H1 (cell line): ENCODE measurements at regions not wholly inside any gene's neighbourhood (a gene's known extent, or its start where the extent isn't known, plus 50 kb on each side); places are given as distances from the start of the nearest gene placed in this dataset.

Experiments used
- BACH1 ChIP-seq: IDR thresholded peaks from 2 replicates; pipeline ENCODE4 v1.6.1; 2012; ENCODE audit warnings: low read length, improper control_type of control experiment
- CEBPB ChIP-seq: IDR thresholded peaks from 2 replicates; pipeline ENCODE4 v1.6.1; 2012; ENCODE audit warnings: low read depth, low read length
- CREB1 ChIP-seq: IDR thresholded peaks from 2 replicates; pipeline ENCODE4 v1.6.1; 2012; ENCODE audit warnings: inconsistent platforms
- CTBP2 ChIP-seq: IDR thresholded peaks from 2 replicates; pipeline ENCODE4 v1.7.0; 2011; ENCODE audit warnings: borderline replicate concordance, mild to moderate bottlenecking, moderate library complexity, mixed read lengths, low read length; ENCODE audit not compliant: insufficient read depth, insufficient read length
- CTCF ChIP-seq, 3 experiments: IDR thresholded peaks; 1 replicate in 2 of 3; 2 replicates in 1 of 3; pipeline versions ENCODE4 v1.5.1 to v1.6.1; 2011; ENCODE audit warnings: low read length in 3 of 3, mild to moderate bottlenecking in 3 of 3, inconsistent platforms in 2 of 3, low read depth in 1 of 3, moderate library complexity in 1 of 3; ENCODE audit not compliant: insufficient read depth in 1 of 3; ENCODE audit errors: control extremely low read depth in 1 of 3
- GABPA ChIP-seq: IDR thresholded peaks from 2 replicates; pipeline ENCODE4 v1.6.1; 2011; ENCODE audit warnings: mild to moderate bottlenecking, low read length, moderate library complexity, borderline replicate concordance; ENCODE audit not compliant: insufficient read depth
- JUN ChIP-seq: IDR thresholded peaks from 2 replicates; pipeline ENCODE4 v1.6.1; 2011; ENCODE audit warnings: low read depth, mild to moderate bottlenecking, improper control_type of control experiment, low read length
- MAFK ChIP-seq: IDR thresholded peaks from 2 replicates; pipeline ENCODE4 v1.6.1; 2012; ENCODE audit warnings: low read depth, mild to moderate bottlenecking, improper control_type of control experiment, low read length
- NANOG ChIP-seq: IDR thresholded peaks from 2 replicates; pipeline ENCODE4 v1.6.1; 2011; ENCODE audit warnings: low read length, low read depth, mild to moderate bottlenecking, inconsistent platforms; ENCODE audit not compliant: insufficient read depth, poor library complexity, severe bottlenecking
- POU5F1 ChIP-seq: IDR thresholded peaks from 2 replicates; pipeline ENCODE4 v1.6.1; 2011; ENCODE audit warnings: low read depth, mild to moderate bottlenecking, low read length, moderate library complexity
- RNF2 ChIP-seq: fragments of 200-900, 300-1000 bp; sonication (generic); IDR thresholded peaks from 2 replicates; pipeline ENCODE4 v1.7.1; 2016; ENCODE audit warnings: borderline replicate concordance, low read depth, mild to moderate bottlenecking, antibody characterized with exemption, low read length; ENCODE audit not compliant: poor library complexity, severe bottlenecking; ENCODE audit errors: missing control alignments
- SIN3A ChIP-seq, 2 experiments: IDR thresholded peaks in 1 of 2; conservative IDR thresholded peaks in 1 of 2; 2 replicates each; pipeline ENCODE4 v1.6.1; 2011 to 2012; ENCODE audit warnings: low read length in 2 of 2, improper control_type of control experiment in 1 of 2, low read depth in 1 of 2, mild to moderate bottlenecking in 1 of 2
- SRF ChIP-seq: IDR thresholded peaks from 2 replicates; pipeline ENCODE4 v1.6.1; 2011; ENCODE audit warnings: mild to moderate bottlenecking, low read depth, low read length, moderate library complexity
- SUZ12 ChIP-seq: fragments of 200-600 bp; sonication (generic); IDR thresholded peaks from 2 replicates; pipeline ENCODE4 v1.6.1; 2012; ENCODE audit warnings: mild to moderate bottlenecking, inconsistent platforms, low read length, moderate library complexity, mixed read lengths
- TCF12 ChIP-seq: IDR thresholded peaks from 2 replicates; pipeline ENCODE4 v1.6.1; 2011; ENCODE audit warnings: low read depth, mild to moderate bottlenecking, low read length
- TEAD4 ChIP-seq: IDR thresholded peaks from 2 replicates; pipeline ENCODE4 v1.6.1; 2012; ENCODE audit warnings: low read depth, low read length, inconsistent platforms, mixed read lengths
- TF ChIP-seq, protein P1 (sequence below): IDR thresholded peaks from 2 replicates; pipeline ENCODE4 v1.6.1; 2011; ENCODE audit warnings: low read depth, mild to moderate bottlenecking, low read length; ENCODE audit not compliant: insufficient read depth

DNA sequence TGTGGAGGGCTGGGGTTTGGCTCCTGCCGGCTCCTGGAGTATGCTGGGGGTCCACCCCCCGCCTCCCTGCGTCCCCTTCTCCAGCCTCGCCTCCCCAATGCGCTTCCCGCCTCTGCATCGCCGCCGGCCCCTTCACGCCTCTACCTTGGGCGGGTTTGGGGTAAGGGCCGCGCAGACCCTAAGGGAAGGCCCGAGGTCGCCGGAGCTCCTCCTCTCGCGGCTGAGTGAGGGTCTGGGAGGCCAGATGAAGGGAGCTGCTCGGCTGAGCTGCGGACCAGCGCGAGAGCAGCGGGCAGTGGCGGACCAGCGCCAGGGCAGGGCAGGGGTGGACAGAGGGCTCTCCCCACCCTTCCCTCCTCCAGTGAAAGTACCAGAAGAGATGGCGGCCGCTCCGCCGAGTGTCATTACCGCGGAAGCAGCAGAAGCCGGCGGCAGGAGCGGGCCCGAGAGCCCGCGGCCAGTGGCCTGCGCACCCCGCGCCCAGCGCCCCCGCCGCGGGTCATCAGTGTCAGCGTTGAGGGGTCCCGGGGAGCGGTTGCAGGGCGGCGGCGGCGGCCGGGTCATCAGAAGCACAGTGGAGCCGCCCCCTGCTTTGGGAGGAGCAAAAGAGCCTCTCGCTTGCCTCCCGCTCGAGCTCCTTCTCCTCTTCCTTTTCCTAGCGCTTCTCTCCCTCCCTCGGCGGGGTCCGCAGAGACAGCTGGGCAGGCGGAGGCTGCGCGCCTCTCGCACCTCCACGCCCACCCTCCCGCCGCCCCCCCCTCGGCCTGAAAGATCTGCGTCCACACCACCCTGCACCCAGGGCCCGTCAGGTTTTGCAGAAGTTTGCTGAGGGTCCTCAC, 255.6 kb upstream of the CADM1 start (continued):
- TF ChIP-seq SUZ12, result peak; percentile 73
- no peak for TF ChIP-seq SIN3A (conservative IDR thresholded peaks at IDR 0.05 in 1 of 2, IDR thresholded peaks at IDR 0.05 in 1 of 2; ENCODE audit: low read depth in 1 of 2, low read length in 2 of 2)
- no peak for TF ChIP-seq CEBPB
- no peak for TF ChIP-seq GABPA
- TF ChIP-seq CTBP2, result no peak
- TF ChIP-seq CREB1, result no peak
- TF ChIP-seq TEAD4, result no peak
- no peak for TF ChIP-seq JUN
- no peak for TF ChIP-seq CTCF (IDR thresholded peaks at IDR 0.05; ENCODE audit: control extremely low read depth in 1 of 3, insufficient read depth in 1 of 3, low read depth in 1 of 3, low read length in 3 of 3)
- no peak for TF ChIP-seq NANOG
- TF ChIP-seq RNF2, result no peak
- no peak for TF ChIP-seq POU5F1
- TF ChIP-seq MAFK, result no peak
- TF ChIP-seq BACH1, result no peak
- TF ChIP-seq SRF, result no peak
- TF ChIP-seq, protein P1, sequence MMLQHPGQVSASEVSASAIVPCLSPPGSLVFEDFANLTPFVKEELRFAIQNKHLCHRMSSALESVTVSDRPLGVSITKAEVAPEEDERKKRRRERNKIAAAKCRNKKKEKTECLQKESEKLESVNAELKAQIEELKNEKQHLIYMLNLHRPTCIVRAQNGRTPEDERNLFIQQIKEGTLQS, result no peak
- no peak for TF ChIP-seq TCF12
